Activated naive CD4-positive, alpha-beta T cell treated with anti-CD3 and anti-CD28 coated beads, Interleukin-2, amount 10 ng/mL, durations not matched to agents 7 days and 5 days (primary cell): ENCODE measurements at regions not wholly inside any gene's neighbourhood (a gene's known extent, or its start where the extent isn't known, plus 50 kb on each side); places are given as distances from the start of the nearest gene placed in this dataset.

Experiments
- CTCF ChIA-PET: fragments of 350-600 bp; sonication (Branson Sonifier 250); formaldehyde crosslinking; loops from one replicate; lab custom pipeline; 2021; ENCODE audit warnings: antibody characterized with exemption; lab: Charles Lee
- DNase-seq: peaks from one replicate; pipeline ENCODE4 v3.0.0-alpha.2; 2020
- H3K27ac Mint-ChIP-seq: one replicate; pipeline ENCODE4 v1.8.0; 2021; ENCODE audit warnings: mild to moderate bottlenecking, moderate library complexity, mixed read lengths
- H3K27me3 Mint-ChIP-seq: one replicate; pipeline ENCODE4 v1.8.0; 2021; ENCODE audit warnings: mild to moderate bottlenecking, mixed read lengths
- H3K36me3 Mint-ChIP-seq: one replicate; pipeline ENCODE4 v1.8.0; 2021; ENCODE audit warnings: mixed read lengths
- H3K4me1 Mint-ChIP-seq: one replicate; pipeline ENCODE4 v1.8.0; 2021; ENCODE audit warnings: mixed read lengths
- H3K4me3 Mint-ChIP-seq: one replicate; pipeline ENCODE4 v1.8.0; 2021; ENCODE audit warnings: mild to moderate bottlenecking, moderate library complexity, mixed read lengths
- H3K9me3 Mint-ChIP-seq: one replicate; pipeline ENCODE4 v1.8.0; 2021; ENCODE audit warnings: mixed read lengths

DNA sequence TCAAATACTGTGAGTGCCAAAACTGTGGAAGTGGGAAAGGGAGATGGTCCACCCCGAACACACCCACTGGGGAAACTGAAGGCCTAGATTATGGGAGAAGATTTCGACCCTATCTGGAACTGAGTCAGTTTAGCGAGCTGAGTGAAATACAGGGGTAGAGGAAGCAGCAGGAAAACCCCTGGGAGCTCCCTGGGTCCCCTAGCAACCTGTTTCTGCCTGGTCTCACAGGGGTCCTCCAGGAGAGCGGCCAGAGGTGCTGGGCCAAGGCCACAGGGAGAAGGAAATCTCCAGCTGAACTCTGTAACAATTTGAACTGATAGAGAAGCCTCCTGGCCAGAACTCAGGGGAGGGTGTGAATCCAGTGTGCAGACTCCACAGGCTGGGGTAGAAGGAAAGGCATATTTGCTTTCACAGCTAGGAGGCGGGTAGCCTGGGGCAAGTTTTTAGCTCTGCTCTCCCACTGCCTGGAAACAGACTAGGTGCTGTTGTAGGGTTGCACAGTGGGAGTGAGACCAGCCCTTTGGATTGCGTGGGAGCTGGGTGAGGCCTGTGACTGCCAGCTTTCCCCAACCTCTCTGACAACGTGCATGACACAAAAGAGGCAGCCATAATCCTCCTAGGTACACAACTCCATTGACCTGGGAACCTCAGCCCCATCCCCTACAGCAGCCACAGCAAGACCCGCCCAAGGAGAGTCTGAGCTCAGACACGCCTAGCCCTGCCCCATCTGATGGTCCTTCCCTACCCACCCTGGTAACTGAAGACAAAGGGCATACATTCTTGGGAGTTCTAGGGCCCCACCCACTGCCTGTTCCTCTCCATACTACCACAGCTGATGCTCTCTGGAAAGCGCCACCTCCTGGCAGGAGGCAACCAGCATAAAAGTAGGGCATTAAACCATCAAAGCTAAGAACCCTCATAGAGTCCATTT, 78.8 kb upstream of the GPBP1 start:
- CTCF ChIA-PET: interaction anchor here (0.6 to 1.3 kb wide), 4 partner anchors 25 to 1365 kb away, joined by 3 read pairs; no protein-coding TSS in a partner anchor
- Mint-ChIP-seq H3K36me3 (peaks cover 6% of the 10 kb centered on the region), H3K9me3 (peaks cover 23% of the 10 kb centered on the region), H3K27ac (no peak overlapping the region), H3K4me3 (no peak overlapping the region), H3K27me3 (peaks cover 28% of the 10 kb centered on the region), H3K4me1 (no peaks in the 10 kb centered on the region)
- DNase-seq: peak; percentile 29

GRCh38 chr5:57097526-57097925, 76.3 kb upstream of the GPBP1 start:
- no peak for DNase-seq
- peaks cover 6% of the 10 kb centered on the region for H3K36me3 Mint-ChIP-seq
- H3K4me3 Mint-ChIP-seq: no peak overlapping the region
- CTCF ChIA-PET: interaction anchor here (1.9 kb wide), 1 partner anchor 41 kb away, joined by 4 read pairs; no protein-coding TSS in a partner anchor
- H3K27me3 Mint-ChIP-seq: peaks cover 28% of the 10 kb centered on the region
- peaks cover 23% of the 10 kb centered on the region for H3K9me3 Mint-ChIP-seq
- no peaks in the 10 kb centered on the region for H3K4me1 Mint-ChIP-seq
- H3K27ac Mint-ChIP-seq: no peak overlapping the region

- Mint-ChIP-seq H3K9me3 (peaks cover 14% of the 10 kb centered on the region), H3K27me3 (peaks cover 18% of the 10 kb centered on the region), H3K4me1 (no peaks in the 10 kb centered on the region), H3K27ac (no peak overlapping the region), H3K36me3 (peaks cover 6% of the 10 kb centered on the region), H3K4me3 (no peak overlapping the region)
- no peak for DNase-seq
- CTCF ChIA-PET: no interaction called here
Measured at GRCh38 chr5:57102189-57102904, 71.5 kb upstream of the GPBP1 start.

DNA sequence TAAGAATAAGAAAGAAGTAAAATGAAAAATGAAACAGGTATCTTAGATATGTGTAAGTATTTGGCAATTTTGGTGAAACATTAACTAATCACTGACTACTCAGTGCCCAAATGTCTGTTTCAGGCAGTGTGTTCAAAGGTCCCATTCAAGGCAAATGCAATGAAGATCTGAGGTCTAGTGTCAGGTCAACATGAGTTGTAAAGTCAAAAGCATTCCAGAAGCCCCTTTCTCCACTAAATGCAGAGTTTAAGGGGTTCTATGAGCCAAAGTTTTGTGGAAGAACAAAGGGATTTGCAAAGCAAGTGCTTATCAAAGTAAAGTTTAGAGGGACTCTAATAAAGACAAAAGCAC, 71.0 kb upstream of the GPBP1 start:
- H3K9me3 Mint-ChIP-seq: peaks cover 9% of the 10 kb centered on the region
- CTCF ChIA-PET: interaction anchor here (0.6 kb wide), 1 partner anchor 107 kb away, joined by 3 read pairs; no protein-coding TSS in a partner anchor
- no peaks in the 10 kb centered on the region for H3K4me1 Mint-ChIP-seq
- no peak overlapping the region for H3K27ac Mint-ChIP-seq
- H3K4me3 Mint-ChIP-seq: no peak overlapping the region
- peaks cover 14% of the 10 kb centered on the region for H3K27me3 Mint-ChIP-seq
- peaks cover 1% of the 10 kb centered on the region for H3K36me3 Mint-ChIP-seq
- no peak for DNase-seq

- Mint-ChIP-seq H3K4me1 (no peaks in the 10 kb centered on the region), H3K9me3 (peaks cover 5% of the 10 kb centered on the region), H3K27me3 (peaks cover 14% of the 10 kb centered on the region), H3K4me3 (no peak overlapping the region), H3K27ac (no peak overlapping the region), H3K36me3 (no peaks in the 10 kb centered on the region)
- DNase-seq: no peak
- CTCF ChIA-PET: interaction anchor here (0.6 kb wide), 1 partner anchor 106 kb away, joined by 3 read pairs; no protein-coding TSS in a partner anchor
Measured at GRCh38 chr5:57103317-57103907, 70.4 kb upstream of the GPBP1 start.

GRCh38 chr5:57106661-57107060, 67.2 kb upstream of the GPBP1 start:
- no peak for DNase-seq
- H3K4me3 Mint-ChIP-seq: no peak overlapping the region
- H3K27ac Mint-ChIP-seq: no peak overlapping the region
- H3K36me3 Mint-ChIP-seq: no peaks in the 10 kb centered on the region
- H3K9me3 Mint-ChIP-seq: no peaks in the 10 kb centered on the region
- peaks cover 15% of the 10 kb centered on the region for H3K27me3 Mint-ChIP-seq
- CTCF ChIA-PET: no interaction called here
- H3K4me1 Mint-ChIP-seq: no peaks in the 10 kb centered on the region

DNA sequence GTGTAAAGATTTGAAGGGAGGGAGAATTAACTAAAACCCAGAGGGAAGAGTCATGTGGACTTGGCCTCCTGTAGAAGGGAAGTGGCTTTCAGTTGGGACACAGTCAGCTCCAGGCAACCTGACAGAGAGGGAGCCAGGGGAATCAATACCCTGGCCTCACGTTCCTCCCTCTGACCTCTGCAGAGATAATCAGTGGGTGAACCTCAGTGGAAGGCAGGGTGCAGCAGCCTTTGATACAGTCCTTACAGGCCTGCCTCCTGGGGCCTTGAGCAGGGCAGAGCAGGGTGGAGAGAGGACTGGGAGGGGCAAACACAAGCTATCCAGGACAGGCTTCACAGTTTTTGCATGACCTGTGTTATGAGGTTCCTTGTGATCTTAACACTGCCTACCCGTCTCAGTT, 61.9 kb upstream of the GPBP1 start:
- Mint-ChIP-seq H3K9me3 (no peaks in the 10 kb centered on the region), H3K27me3 (peaks cover 5% of the 10 kb centered on the region), H3K27ac (no peak overlapping the region), H3K36me3 (no peaks in the 10 kb centered on the region), H3K4me1 (peaks cover 14% of the 10 kb centered on the region), H3K4me3 (no peak overlapping the region)
- DNase-seq: no peak
- CTCF ChIA-PET: interaction anchor here (1.1 kb wide), 2 partner anchors 26 to 116 kb away, joined by 3 to 4 read pairs; no protein-coding TSS in a partner anchor

DNA sequence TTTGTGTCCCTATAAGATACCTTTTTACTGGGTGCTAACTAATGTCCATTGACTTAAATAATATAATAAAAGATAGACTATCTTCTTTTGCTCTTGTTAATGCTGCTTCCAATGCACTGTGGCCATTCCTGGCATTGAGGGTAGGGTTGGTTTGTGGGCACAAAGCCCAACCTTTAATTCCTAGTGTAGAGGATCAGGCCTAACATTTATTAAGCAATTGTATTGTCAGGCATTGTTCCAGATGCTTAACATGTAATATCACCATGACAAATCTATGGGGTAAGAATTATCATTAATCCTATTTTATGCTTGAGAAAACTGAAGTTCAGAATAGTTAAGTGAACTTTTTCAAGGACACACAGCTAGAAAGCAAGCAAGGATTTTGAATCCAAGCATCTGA, 60.4 kb upstream of the GPBP1 start:
- H3K36me3 Mint-ChIP-seq: no peaks in the 10 kb centered on the region
- no peak overlapping the region for H3K27ac Mint-ChIP-seq
- H3K27me3 Mint-ChIP-seq: peaks cover 5% of the 10 kb centered on the region
- no peaks in the 10 kb centered on the region for H3K9me3 Mint-ChIP-seq
- no peak for DNase-seq
- H3K4me1 Mint-ChIP-seq: peaks cover 29% of the 10 kb centered on the region
- CTCF ChIA-PET: no interaction called here
- H3K4me3 Mint-ChIP-seq: no peak overlapping the region

DNA sequence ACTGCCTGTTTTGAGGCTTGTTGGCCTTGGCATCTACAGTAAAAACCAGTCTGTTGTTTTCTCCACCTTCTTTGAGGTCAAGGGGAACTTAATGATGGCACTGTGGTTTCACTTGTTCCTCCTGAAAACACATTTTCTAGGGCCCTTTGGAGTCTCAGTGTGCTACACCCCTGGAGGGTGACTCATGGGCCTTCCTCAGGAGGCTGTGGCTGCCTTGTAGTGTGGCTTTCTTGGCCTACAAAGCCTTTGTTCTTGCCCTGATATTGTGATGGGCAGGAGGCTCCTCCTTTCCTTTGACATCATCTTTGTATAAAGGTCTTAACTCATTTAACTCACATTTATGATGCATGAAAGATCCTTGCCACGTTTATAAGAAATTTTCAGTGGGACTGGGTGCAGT, 56.3 kb upstream of the GPBP1 start:
- peaks cover 1% of the 10 kb centered on the region for H3K9me3 Mint-ChIP-seq
- peak overlapping the region; percentile 92 for H3K27ac Mint-ChIP-seq
- peak overlapping the region; percentile 10 for H3K4me3 Mint-ChIP-seq
- peak; percentile 86 for DNase-seq
- CTCF ChIA-PET: interaction anchor here (0.6 kb wide), 1 partner anchor 216 kb away, joined by 3 read pairs; no protein-coding TSS in a partner anchor
- H3K36me3 Mint-ChIP-seq: no peaks in the 10 kb centered on the region
- H3K4me1 Mint-ChIP-seq: peaks cover 32% of the 10 kb centered on the region
- H3K27me3 Mint-ChIP-seq: peaks cover 8% of the 10 kb centered on the region

DNA sequence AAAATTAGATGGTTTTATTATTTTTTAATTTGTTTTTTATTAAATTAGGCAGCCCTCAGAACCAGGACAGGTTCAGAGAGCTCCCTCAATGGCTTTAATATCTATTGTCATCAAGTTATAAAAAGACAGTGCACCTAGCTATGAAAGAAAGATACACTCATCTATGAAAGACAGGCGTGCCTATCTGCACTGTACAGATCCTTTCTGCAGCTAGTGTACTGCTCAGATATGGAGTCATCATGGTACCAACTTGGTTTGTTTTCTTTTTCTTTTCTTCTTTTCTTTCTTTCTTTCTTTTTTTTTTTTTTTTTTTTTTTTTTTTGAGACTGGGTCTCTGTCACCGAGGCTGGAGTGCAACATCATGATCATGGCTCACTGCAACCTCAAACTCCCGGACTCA, 54.8 kb upstream of the GPBP1 start:
- H3K27ac Mint-ChIP-seq: no peak overlapping the region
- H3K36me3 Mint-ChIP-seq: no peaks in the 10 kb centered on the region
- CTCF ChIA-PET: interaction anchor here (1.1 kb wide), 1 partner anchor 24 kb away, joined by 3 read pairs; no protein-coding TSS in a partner anchor

GRCh38 chr5:57124014-57124413, 49.8 kb upstream of the GPBP1 start:
- peaks cover 2% of the 10 kb centered on the region for H3K4me1 Mint-ChIP-seq
- H3K27ac Mint-ChIP-seq: no peak overlapping the region
- no peak overlapping the region for H3K4me3 Mint-ChIP-seq
- CTCF ChIA-PET: no interaction called here
- peaks cover 17% of the 10 kb centered on the region for H3K27me3 Mint-ChIP-seq
- DNase-seq: no peak
- no peaks in the 10 kb centered on the region for H3K36me3 Mint-ChIP-seq
- peaks cover 2% of the 10 kb centered on the region for H3K9me3 Mint-ChIP-seq

More for the DNA sequence above, 54.8 kb upstream of the GPBP1 start:
- Mint-ChIP-seq H3K9me3 (peaks cover 2% of the 10 kb centered on the region), H3K4me3 (no peak overlapping the region), H3K4me1 (peaks cover 29% of the 10 kb centered on the region), H3K27me3 (peaks cover 17% of the 10 kb centered on the region)
- no peak for DNase-seq
